CD4-positive, alpha-beta T cell treated with Interleukin-12 subunit alpha and Interleukin-12 subunit beta, for 1 hour (primary cell): ENCODE measurements at regions not wholly inside any gene's neighbourhood (a gene's known extent, or its start where the extent isn't known, plus 50 kb on each side); places are given as distances from the start of the nearest gene placed in this dataset.
"Not testable (repeated sequence)": the region's sequence is repeated elsewhere in the genome, so short reads cannot be mapped to it uniquely, and the experiment has no call there.

Source experiments
- DNase-seq: peaks from one replicate; pipeline ENCODE4 v3.0.0-alpha.2; 2020

- no peak for DNase-seq
These were observed 368.8 kb downstream of the NPHP4 start for GRCh38 chr1:5623399-5623798.

- no peak for DNase-seq
These were observed 369.8 kb downstream of the NPHP4 start for GRCh38 chr1:5622412-5622811.

GRCh38 chr1:5621692-5622091, 370.5 kb downstream of the NPHP4 start:
- DNase-seq = no peak

GRCh38 chr1:5620997-5621396, 371.2 kb downstream of the NPHP4 start:
- no peak for DNase-seq

GRCh38 chr1:5620418-5620817, 371.8 kb downstream of the NPHP4 start:
- no peak for DNase-seq

- DNase-seq = no peak
These were observed 372.8 kb downstream of the NPHP4 start for GRCh38 chr1:5619469-5619868.

GRCh38 chr1:5617546-5617945, 374.7 kb downstream of the NPHP4 start:
- DNase-seq = no peak

GRCh38 chr1:5617179-5617520, 375.1 kb downstream of the NPHP4 start:
- no peak for DNase-seq

- no peak for DNase-seq
These were observed 375.7 kb downstream of the NPHP4 start for GRCh38 chr1:5616366-5617178.

- DNase-seq = no peak
These were observed 377.1 kb downstream of the NPHP4 start for GRCh38 chr1:5615076-5615475.

- DNase-seq = no peak
These were observed 378.3 kb downstream of the NPHP4 start for GRCh38 chr1:5613900-5614299.

GRCh38 chr1:5611851-5612250, 380.4 kb downstream of the NPHP4 start:
- no peak for DNase-seq

GRCh38 chr1:5611431-5611830, 380.8 kb downstream of the NPHP4 start:
- DNase-seq = no peak

GRCh38 chr1:5610432-5610831, 381.8 kb downstream of the NPHP4 start:
- DNase-seq = no peak

GRCh38 chr1:5603353-5604104, 388.7 kb downstream of the NPHP4 start:
- no peak for DNase-seq

- not testable (repeated sequence) for DNase-seq
These were observed 389.5 kb downstream of the NPHP4 start for GRCh38 chr1:5602718-5603117.

- no peak for DNase-seq
These were observed 390.7 kb downstream of the NPHP4 start for GRCh38 chr1:5601516-5601915.

- no peak for DNase-seq
These were observed 392.7 kb downstream of the NPHP4 start for GRCh38 chr1:5599541-5599940.

GRCh38 chr1:5598824-5599395, 393.3 kb downstream of the NPHP4 start:
- no peak for DNase-seq

GRCh38 chr1:5597991-5598823, 394.0 kb downstream of the NPHP4 start:
- no peak for DNase-seq

GRCh38 chr1:5597171-5597850, 394.9 kb downstream of the NPHP4 start:
- DNase-seq = no peak

- DNase-seq = no peak
These were observed 395.6 kb downstream of the NPHP4 start for GRCh38 chr1:5596651-5597050.
